Transverse colon (tissue), 4 donors: ENCODE measurements at regions not wholly inside any gene's neighbourhood (a gene's known extent, or its start where the extent isn't known, plus 50 kb on each side); places are given as distances from the start of the nearest gene placed in this dataset.

Experiments used
- DNase-seq: peaks from one replicate; pipeline ENCODE4 v3.0.0-alpha.2; 2019
- H3K27ac ChIP-seq, 4 donors: fragments of 200-600 bp; sonication (generic); 2 replicates each; pipeline ENCODE4 v1.5.1; 2016 to 2018; ENCODE audit warnings: inconsistent platforms in 4 of 4
- H3K27me3 ChIP-seq: fragments of 200-600 bp; sonication (generic); 2 replicates; pipeline ENCODE4 v1.5.1; 2017; ENCODE audit warnings: inconsistent platforms
- H3K36me3 ChIP-seq, 4 donors: fragments of 200-600 bp; sonication (generic); 2 replicates each; pipeline ENCODE4 v1.5.1; 2017 to 2019; ENCODE audit warnings: inconsistent platforms in 4 of 4
- H3K4me1 ChIP-seq, 4 donors: fragments of 200-600 bp; sonication (generic); 2 replicates each; pipeline ENCODE4 v1.5.1; 2017 to 2020; ENCODE audit warnings: inconsistent platforms in 4 of 4
- H3K4me3 ChIP-seq, 4 donors: fragments of 200-600 bp; sonication (generic); 1 replicate in 1 of 4; 2 replicates in 3 of 4; pipeline versions ENCODE4 v1.5.1 to v1.6.1; 2017 to 2019; ENCODE audit warnings: inconsistent platforms in 4 of 4
- H3K9me3 ChIP-seq, 2 donors: fragments of 200-600 bp; sonication (generic); 2 replicates each; pipeline ENCODE4 v1.5.1; 2017 to 2019; ENCODE audit warnings: inconsistent platforms in 2 of 2
- CTCF ChIP-seq, 5 experiments: fragments of 200-600 bp in 3 of 5; fragments of 450-650 bp in 2 of 5; sonication (generic) in 3 of 5; IDR thresholded peaks; 1 replicate in 2 of 5; 2 replicates in 3 of 5; pipeline ENCODE4 v1.5.1; 2016 to 2017; ENCODE audit warnings: antibody characterized with exemption in 5 of 5, inconsistent platforms in 3 of 5, mild to moderate bottlenecking in 2 of 5, moderate library complexity in 1 of 5
- EP300 ChIP-seq: sonication (generic); formaldehyde crosslinking; IDR thresholded peaks from one replicate; pipeline ENCODE4 v1.6.1; 2017; ENCODE audit warnings: antibody characterized with exemption, low read depth
- POLR2A ChIP-seq: fragments of 450-650 bp; IDR thresholded peaks from one replicate; pipeline ENCODE4 v1.6.1; 2016; ENCODE audit warnings: antibody characterized with exemption, mild to moderate bottlenecking, moderate library complexity
- POLR2AphosphoS5 ChIP-seq, 3 donors: sonication (generic); formaldehyde crosslinking; IDR thresholded peaks; one replicate each; pipeline ENCODE4 v1.6.1; 2016; ENCODE audit warnings: antibody characterized with exemption in 3 of 3
- WGBS, 2 donors: methylation state at CpG; one replicate each; pipeline ENCODE4 v1.1.5; 2018; ENCODE audit warnings: low coverage in 1 of 2; 5-methylcytosine and 5-hydroxymethylcytosine counted together
- in situ Hi-C, 4 donors: fragments of 200-750 bp; cut with MboI; loops; one replicate each; pipeline versions ENCODE4 v1.15.0 to v1.15.1; 2017; ENCODE audit warnings: low sequenced_read_pairs in 3 of 4, low pct_ligation_motif_present in 1 of 4, low pct_unique_long_range_greater_than_20kb in 1 of 4
- intact Hi-C: fragments of 100-400 bp; cut with DNase I; formaldehyde crosslinking; loops from one replicate; pipeline ENCODE4 v1.15.1; 2023; ENCODE audit warnings: low total_unique reads

- Histone ChIP-seq H3K4me3 (no peak overlapping the region), H3K27ac (no peak overlapping the region), H3K4me1 (no peaks in the 10 kb centered on the region), H3K9me3 (no peaks in the 10 kb centered on the region), H3K36me3 (no peaks in the 10 kb centered on the region), H3K27me3 (no peaks in the 10 kb centered on the region)
- 78 to 80% methylated on average over 1 to 3 of the region's 3 CpGs for WGBS, 2 donors
- intact Hi-C loops: no loop called here
- in situ Hi-C loops: no loop called here
- TF ChIP-seq CTCF (IDR thresholded peaks at IDR 0.05): no peak
- TF ChIP-seq POLR2A: no peak
- DNase-seq: no peak
Measured at GRCh38 chr6:19311786-19312185, 525.4 kb upstream of the ID4 start.

GRCh38 chr6:19312241-19312978, 524.8 kb upstream of the ID4 start:
- intact Hi-C loops (no loop called here), in situ Hi-C loops (no loop called here)
- Histone ChIP-seq H3K4me1 (no peaks in the 10 kb centered on the region), H3K27ac (no peak overlapping the region), H3K27me3 (no peaks in the 10 kb centered on the region), H3K9me3 (no peaks in the 10 kb centered on the region), H3K36me3 (no peaks in the 10 kb centered on the region), H3K4me3 (no peak overlapping the region)
- 38 to 56% methylated on average over 3 to 5 of the region's 5 CpGs for WGBS, 2 donors
- DNase-seq: no peak
- TF ChIP-seq POLR2A (no peak), POLR2AphosphoS5 (IDR thresholded peaks at IDR 0.05) (no peak), CTCF (IDR thresholded peaks at IDR 0.05) (no peak), EP300 (no peak)

GRCh38 chr6:19317431-19317986, 519.7 kb upstream of the ID4 start:
- in situ Hi-C loops (no loop called here), intact Hi-C loops (no loop called here)
- Histone ChIP-seq H3K4me1 (no peaks in the 10 kb centered on the region), H3K27me3 (no peaks in the 10 kb centered on the region), H3K27ac (no peak overlapping the region), H3K4me3 (no peak overlapping the region), H3K36me3 (no peaks in the 10 kb centered on the region), H3K9me3 (no peaks in the 10 kb centered on the region)
- no peak for DNase-seq
- 36 to 44% methylated on average over 3 of the region's 3 CpGs for WGBS, 2 donors
- no peak for TF ChIP-seq POLR2A
- no peak for TF ChIP-seq EP300
- TF ChIP-seq POLR2AphosphoS5 (IDR thresholded peaks at IDR 0.05): no peak
- TF ChIP-seq CTCF (IDR thresholded peaks at IDR 0.05): no peak

- H3K4me3 ChIP-seq: no peak overlapping the region
- 83 to 89% methylated on average over 1 of the region's 1 CpG for WGBS, 2 donors
- intact Hi-C loops (no loop called here), in situ Hi-C loops (no loop called here)
- H3K27me3 ChIP-seq: no peaks in the 10 kb centered on the region
- DNase-seq: no peak
- H3K36me3 ChIP-seq: no peaks in the 10 kb centered on the region
- TF ChIP-seq CTCF (IDR thresholded peaks at IDR 0.05) (no peak), POLR2AphosphoS5 (IDR thresholded peaks at IDR 0.05) (no peak), POLR2A (no peak), EP300 (no peak)
- no peaks in the 10 kb centered on the region for H3K9me3 ChIP-seq
- no peak overlapping the region for H3K27ac ChIP-seq
- H3K4me1 ChIP-seq: no peaks in the 10 kb centered on the region
Measured at GRCh38 chr6:19319005-19319404, 518.2 kb upstream of the ID4 start.
